ENCODE measurements at regions not wholly inside any gene's neighbourhood (a gene's known extent, or its start where the extent isn't known, plus 50 kb on each side); places are given as distances from the start of the nearest gene placed in this dataset.

DNA sequence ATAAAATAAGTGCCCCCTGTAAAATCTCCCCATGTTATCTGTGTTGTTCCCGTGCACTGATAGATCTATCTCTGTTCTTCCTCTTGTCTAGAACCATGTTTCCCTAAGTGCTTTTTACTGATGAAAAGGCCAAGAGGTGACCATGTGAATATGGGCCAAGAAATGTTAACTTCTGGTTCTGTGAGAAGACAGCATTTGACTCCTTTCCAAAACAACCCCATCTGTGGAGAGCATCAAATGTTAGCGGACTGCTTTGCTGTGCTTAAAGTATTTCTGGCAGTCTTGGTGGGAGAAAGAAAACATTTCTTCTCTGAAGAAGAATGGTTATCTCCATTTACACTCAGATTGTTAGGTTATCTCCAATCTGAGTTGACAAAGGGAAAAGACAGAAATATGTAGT lies 58.6 kb upstream of the GUCY1A2 start:
- Histone ChIP-seq H3K27ac (no peak overlapping the region), H3K4me3 (no peak overlapping the region), H3K4me1 (no peaks in the 10 kb centered on the region), H3K9me3 (no peaks in the 10 kb centered on the region), H3K27me3 (no peaks in the 10 kb centered on the region), H3K36me3 (no peaks in the 10 kb centered on the region)
- WGBS (ENCODE audit: insufficient coverage, low coverage, low lambda C conversion rate, missing lambda C conversion rate), result 61% methylated on average over 2 of the region's 2 CpGs
- TF ChIP-seq POLR2A (IDR thresholded peaks at IDR 0.05), result no peak
- TF ChIP-seq, protein P1, sequence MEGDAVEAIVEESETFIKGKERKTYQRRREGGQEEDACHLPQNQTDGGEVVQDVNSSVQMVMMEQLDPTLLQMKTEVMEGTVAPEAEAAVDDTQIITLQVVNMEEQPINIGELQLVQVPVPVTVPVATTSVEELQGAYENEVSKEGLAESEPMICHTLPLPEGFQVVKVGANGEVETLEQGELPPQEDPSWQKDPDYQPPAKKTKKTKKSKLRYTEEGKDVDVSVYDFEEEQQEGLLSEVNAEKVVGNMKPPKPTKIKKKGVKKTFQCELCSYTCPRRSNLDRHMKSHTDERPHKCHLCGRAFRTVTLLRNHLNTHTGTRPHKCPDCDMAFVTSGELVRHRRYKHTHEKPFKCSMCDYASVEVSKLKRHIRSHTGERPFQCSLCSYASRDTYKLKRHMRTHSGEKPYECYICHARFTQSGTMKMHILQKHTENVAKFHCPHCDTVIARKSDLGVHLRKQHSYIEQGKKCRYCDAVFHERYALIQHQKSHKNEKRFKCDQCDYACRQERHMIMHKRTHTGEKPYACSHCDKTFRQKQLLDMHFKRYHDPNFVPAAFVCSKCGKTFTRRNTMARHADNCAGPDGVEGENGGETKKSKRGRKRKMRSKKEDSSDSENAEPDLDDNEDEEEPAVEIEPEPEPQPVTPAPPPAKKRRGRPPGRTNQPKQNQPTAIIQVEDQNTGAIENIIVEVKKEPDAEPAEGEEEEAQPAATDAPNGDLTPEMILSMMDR (IDR thresholded peaks at IDR 0.05), result no peak
- intact Hi-C loops (cut with DNase I), result no loop called here
- no peak for ATAC-seq
- DNase-seq, result no peak

DNA sequence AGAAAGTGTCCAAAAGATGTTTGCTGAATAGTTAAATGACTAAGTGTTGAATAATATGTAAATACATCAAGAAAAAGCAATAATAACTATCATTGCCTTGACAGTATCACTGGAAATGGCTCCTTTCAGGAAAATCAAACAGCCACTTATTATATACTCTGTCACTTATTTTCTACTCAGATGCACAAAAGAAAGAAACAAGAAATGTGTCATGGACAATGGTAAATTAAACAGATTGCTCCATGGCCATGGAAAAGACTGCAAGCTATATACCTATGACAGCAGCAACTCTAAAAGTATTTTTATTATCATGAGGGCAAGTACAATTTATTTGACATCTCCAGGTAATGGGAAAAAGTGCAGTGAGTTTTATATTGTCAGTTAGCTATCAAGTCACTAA lies 52.9 kb upstream of the GUCY1A2 start:
- H3K27ac ChIP-seq, result no peak overlapping the region
- no peaks in the 10 kb centered on the region for H3K4me1 ChIP-seq
- ATAC-seq (no peak), DNase-seq (no peak)
- no peak overlapping the region for H3K4me3 ChIP-seq
- H3K36me3 ChIP-seq, result no peaks in the 10 kb centered on the region
- intact Hi-C loops (cut with DNase I), result no loop called here
- TF ChIP-seq POLR2A (IDR thresholded peaks at IDR 0.05), result no peak
- TF ChIP-seq, protein P1 (IDR thresholded peaks at IDR 0.05), result no peak
- no peaks in the 10 kb centered on the region for H3K9me3 ChIP-seq
- H3K27me3 ChIP-seq, result no peaks in the 10 kb centered on the region
